Pancreas (tissue), 10 donors: ENCODE measurements at regions not wholly inside any gene's neighbourhood (a gene's known extent, or its start where the extent isn't known, plus 50 kb on each side); places are given as distances from the start of the nearest gene placed in this dataset.
"Not testable (repeated sequence)": the region's sequence is repeated elsewhere in the genome, so short reads cannot be mapped to it uniquely, and the experiment has no call there.

Source experiments
- ATAC-seq, 4 donors: fragments of 200-7000 bp; cut with Tn5 transposase; one replicate each; pipeline versions ENCODE4 v1.8.0 to v1.9.1; 2020; ENCODE audit warnings: mild to moderate bottlenecking in 4 of 4, moderate library complexity in 4 of 4
- DNase-seq, 6 donors: peaks; one replicate each; pipeline ENCODE4 v3.0.0-alpha.2; 2020
- FAIRE-seq: peaks from 2 replicates; lab custom pipeline; 2012; peaks lifted over from hg19 to GRCh38; lab: Jason Lieb, UNC
- H3K27ac ChIP-seq, 4 donors: fragments of 200-600 bp; sonication (generic); 1 replicate in 3 of 4; 2 replicates in 1 of 4; pipeline versions ENCODE4 v1.5.0 to v1.8.0; 2020
- H3K27me3 ChIP-seq, 4 donors: fragments of 200-600 bp; one replicate each; pipeline ENCODE4 v1.8.0; 2021
- H3K36me3 ChIP-seq, 3 donors: fragments of 200-600 bp; sonication (generic) in 1 of 3; one replicate each; pipeline versions ENCODE4 v1.5.0 to v1.8.0; 2020 to 2021
- H3K4me1 ChIP-seq, 3 donors: fragments of 200-600 bp; one replicate each; pipeline ENCODE4 v1.8.0; 2021
- H3K4me3 ChIP-seq, 4 donors: fragments of 200-600 bp; sonication (generic) in 2 of 4; one replicate each; pipeline versions ENCODE4 v1.5.0 to v1.8.0; 2020 to 2021
- H3K9me3 ChIP-seq, 4 donors: fragments of 200-600 bp; one replicate each; pipeline ENCODE4 v1.8.0; 2021
- WGBS, 2 donors: extraction: QIAGEN DNeasy Blood & Tissue Kit; methylation state at CpG; one replicate each; pipeline ENCODE4 v1.1.7; 2013; 5-methylcytosine and 5-hydroxymethylcytosine counted together
- intact Hi-C, 3 donors: fragments of 100-400 bp; cut with DNase I; formaldehyde crosslinking; loops; one replicate each; pipeline versions ENCODE4 v1.11.1 to v1.14.2; 2022
- TF ChIP-seq, protein P1 (sequence below), 4 donors: fragments of 200-600 bp; sonication (generic) in 3 of 4; IDR thresholded peaks; one replicate each; pipeline versions ENCODE4 v1.5.0 to v1.8.0; 2021; ENCODE audit warnings: antibody characterized with exemption in 4 of 4
- donor health status: healthy with polysubstance abuse.
- donor health status: DM: no; HTN: no; CAD: no; lungs with moderate emphysema.
- donor health status: DM: no; HTN: no; CAD: no.
- donor health status: control.
- donor health status: control.
- donor health status: Bipolar disorder and iron deficiency.
- donor health status: DM: yes; HTN: yes; CAD: no.
- donor health status: DM: no; HTN: no; CAD: no.
- donor health status: DM: no; HTN: no; CAD: no.
- donor health status: DM: yes; HTN: yes; CAD: no.

DNA sequence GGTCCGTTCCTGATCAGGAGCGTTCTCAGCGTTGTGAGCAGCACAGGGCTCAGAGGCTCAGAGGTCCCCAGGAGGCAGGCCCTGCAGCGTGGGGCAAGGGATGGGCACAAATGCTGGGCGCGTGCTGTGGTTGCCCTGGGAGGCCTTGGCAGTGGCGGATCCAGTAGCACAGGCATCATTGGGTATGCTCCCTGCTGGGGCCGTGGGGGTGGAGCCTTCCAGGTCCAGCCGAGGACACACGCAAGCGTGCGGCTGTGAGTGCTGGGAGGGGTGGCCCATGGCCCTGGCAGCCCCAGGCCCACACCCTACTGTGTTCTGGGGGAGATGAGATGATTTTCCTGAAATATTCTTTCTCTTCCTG lies 253.6 kb downstream of the ADGRD1 start:
- H3K4me1 ChIP-seq, H3K9me3 ChIP-seq, intact Hi-C loops, FAIRE-seq, ATAC-seq, H3K4me3 ChIP-seq, H3K27me3 ChIP-seq, H3K27ac ChIP-seq, H3K36me3 ChIP-seq: not testable (repeated sequence)
- WGBS, 2 donors, result 65 to 74% methylated on average over 12 of the region's 12 CpGs
- DNase-seq, result peak in 1 of 6 donors; percentile 46

DNA sequence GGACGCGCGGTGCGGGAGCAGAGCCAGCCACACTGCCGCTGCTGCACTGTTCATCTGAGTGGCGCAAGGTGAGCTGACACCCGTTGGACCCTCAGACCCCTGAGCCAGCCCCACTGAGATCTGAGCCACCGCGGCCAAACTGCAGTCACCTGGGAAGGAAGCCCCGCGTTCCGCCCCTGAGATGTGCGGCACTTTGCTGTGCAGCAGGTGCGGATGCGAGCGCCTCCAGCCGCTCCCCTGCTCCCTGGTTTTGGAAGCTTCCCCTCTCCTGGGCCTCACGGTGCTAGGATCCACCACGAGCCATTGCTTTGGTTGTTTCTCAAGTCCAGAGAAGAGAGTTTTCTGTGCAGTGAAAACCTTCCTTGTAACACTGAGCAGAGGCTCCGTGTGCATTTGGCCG lies 254.1 kb downstream of the ADGRD1 start:
- DNase-seq, result peak in 1 of 6 donors; percentile 26
- H3K9me3 ChIP-seq, H3K4me3 ChIP-seq, intact Hi-C loops, ATAC-seq, H3K27me3 ChIP-seq, H3K4me1 ChIP-seq, H3K27ac ChIP-seq, FAIRE-seq, H3K36me3 ChIP-seq: not testable (repeated sequence)
- WGBS, 2 donors, result 61 to 69% methylated on average over 11 to 13 of the region's 21 CpGs

DNA sequence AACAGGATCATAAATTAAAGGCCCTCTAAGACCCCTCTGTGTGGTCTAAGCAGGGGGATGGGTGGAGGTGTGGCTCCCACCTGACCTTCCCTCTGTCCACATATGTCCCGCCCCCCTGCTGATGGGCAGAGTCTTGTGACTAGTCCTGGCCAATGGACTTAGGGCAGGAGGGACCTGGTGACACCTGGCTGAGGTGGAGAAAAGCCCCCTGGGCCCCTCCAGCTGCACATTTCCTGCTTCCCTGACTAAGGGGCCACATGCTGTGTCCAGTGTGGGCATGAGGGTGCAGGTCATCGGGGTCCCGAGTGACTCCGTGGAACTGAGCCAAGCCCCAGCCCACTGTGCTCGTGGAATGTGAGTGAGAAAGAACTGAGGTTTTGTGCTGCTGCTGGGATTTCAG lies 254.7 kb downstream of the ADGRD1 start:
- Histone ChIP-seq H3K4me1 (no peaks in the 10 kb centered on the region), H3K4me3 (no peak overlapping the region), H3K9me3 (no peaks in the 10 kb centered on the region), H3K27me3 (no peaks in the 10 kb centered on the region), H3K27ac (no peak overlapping the region), H3K36me3 (no peaks in the 10 kb centered on the region)
- FAIRE-seq (no peak), ATAC-seq (no peak), DNase-seq (peak in 1 of 6 donors; percentile 16)
- intact Hi-C loops, result no loop called here
- WGBS, 2 donors, result 36% methylated on average over 5 of the region's 5 CpGs
- TF ChIP-seq, protein P1, sequence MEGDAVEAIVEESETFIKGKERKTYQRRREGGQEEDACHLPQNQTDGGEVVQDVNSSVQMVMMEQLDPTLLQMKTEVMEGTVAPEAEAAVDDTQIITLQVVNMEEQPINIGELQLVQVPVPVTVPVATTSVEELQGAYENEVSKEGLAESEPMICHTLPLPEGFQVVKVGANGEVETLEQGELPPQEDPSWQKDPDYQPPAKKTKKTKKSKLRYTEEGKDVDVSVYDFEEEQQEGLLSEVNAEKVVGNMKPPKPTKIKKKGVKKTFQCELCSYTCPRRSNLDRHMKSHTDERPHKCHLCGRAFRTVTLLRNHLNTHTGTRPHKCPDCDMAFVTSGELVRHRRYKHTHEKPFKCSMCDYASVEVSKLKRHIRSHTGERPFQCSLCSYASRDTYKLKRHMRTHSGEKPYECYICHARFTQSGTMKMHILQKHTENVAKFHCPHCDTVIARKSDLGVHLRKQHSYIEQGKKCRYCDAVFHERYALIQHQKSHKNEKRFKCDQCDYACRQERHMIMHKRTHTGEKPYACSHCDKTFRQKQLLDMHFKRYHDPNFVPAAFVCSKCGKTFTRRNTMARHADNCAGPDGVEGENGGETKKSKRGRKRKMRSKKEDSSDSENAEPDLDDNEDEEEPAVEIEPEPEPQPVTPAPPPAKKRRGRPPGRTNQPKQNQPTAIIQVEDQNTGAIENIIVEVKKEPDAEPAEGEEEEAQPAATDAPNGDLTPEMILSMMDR (IDR thresholded peaks at IDR 0.05), result no peak

DNA sequence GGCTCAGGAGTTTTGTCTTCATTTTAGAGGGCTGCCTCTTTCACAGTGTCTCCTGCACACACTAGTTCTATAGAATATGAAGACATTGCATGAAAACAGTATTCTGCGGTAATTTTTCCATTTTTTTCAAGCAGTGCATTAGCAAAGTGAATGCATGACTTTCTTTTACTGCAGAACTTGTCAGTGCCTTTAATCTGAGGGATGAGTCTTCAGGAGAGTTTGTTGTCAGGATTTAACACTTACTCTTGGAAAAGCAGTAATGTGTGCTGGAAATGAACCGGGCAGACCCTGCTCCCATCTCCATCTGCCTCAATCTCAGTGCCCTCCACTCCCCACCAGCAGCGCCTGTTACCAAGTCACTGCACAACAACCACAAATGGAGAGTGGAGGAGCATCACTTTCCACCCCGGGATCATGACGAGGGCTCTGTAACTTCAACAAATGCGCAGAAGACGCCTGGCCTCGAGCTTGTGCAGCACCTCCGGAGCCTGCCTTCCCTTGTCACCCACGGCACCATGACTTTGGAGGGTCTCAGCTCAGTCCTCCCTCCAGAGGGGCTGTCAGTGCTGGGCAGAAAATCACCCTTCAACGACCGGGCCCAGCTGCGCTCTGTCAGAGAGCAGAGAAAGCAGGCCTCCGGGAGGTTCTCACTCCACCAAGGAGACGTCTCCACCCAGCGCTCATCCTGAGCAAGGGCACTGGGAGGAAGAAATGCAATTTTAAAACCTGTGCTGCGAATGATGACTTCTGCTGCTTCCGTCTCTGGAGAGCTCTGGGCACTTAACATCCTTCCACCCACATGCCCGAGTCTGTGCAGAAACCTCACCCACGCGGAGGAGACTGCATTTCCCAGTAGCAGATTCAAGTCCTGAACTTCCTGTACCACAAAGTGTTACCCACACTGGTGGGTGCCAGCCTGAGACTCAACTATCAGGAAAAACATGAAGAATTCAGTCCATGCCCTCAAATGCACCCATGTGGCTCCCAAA lies 255.7 kb downstream of the ADGRD1 start:
- 74 to 88% methylated on average over 21 of the region's 21 CpGs for WGBS, 2 donors
- intact Hi-C loops, result no loop called here
- TF ChIP-seq, protein P1 (IDR thresholded peaks at IDR 0.05), result no peak
- H3K27ac ChIP-seq, result no peak overlapping the region
- no peaks in the 10 kb centered on the region for H3K4me1 ChIP-seq
- no peak for DNase-seq
- no peak overlapping the region for H3K4me3 ChIP-seq
- ATAC-seq, result no peak
- FAIRE-seq, result no peak
- no peaks in the 10 kb centered on the region for H3K9me3 ChIP-seq
- H3K27me3 ChIP-seq, result no peaks in the 10 kb centered on the region
- H3K36me3 ChIP-seq, result no peaks in the 10 kb centered on the region

DNA sequence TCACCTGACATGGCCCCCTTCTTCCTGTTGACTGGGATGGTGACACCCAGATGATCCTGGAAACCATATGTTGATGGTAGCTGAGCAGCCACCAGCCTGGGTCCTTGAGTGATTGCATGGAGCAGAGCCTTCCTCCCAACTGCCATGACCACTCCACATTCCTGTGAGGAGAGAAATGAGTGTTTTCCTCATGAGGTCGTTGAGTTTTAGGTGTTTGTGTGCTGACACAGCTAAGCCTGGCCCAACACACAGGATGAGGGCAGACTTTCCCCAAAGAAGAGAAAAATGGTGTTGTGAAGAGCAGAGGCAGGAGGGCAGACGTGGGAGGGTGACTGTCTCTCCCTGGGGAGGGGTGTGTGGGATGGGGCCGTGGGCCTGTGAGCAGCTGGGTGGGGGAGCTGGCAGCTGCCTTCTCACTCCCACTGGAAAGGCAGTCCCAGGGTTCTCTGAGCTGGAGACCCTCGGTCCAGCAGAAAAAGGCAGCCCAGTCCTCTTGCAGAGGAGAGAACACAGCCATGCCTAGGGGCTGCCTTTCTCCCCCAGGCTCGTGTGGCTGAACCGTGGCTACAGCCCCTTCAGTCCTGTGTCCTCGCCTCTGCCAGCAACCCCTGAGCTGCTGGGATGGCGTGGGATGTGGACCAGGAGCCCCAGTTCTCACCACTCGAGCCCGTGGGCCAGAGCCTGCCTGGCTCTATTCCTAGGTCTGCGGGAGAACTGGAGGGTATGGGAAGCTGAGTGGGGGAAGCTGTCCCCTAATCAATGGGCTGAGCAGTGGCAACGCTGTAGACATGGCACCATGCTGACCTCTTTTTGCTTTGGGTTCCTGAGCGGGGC lies 257.0 kb downstream of the ADGRD1 start:
- ATAC-seq (no peak), DNase-seq (peak in 1 of 6 donors; percentile 31), FAIRE-seq (no peak)
- WGBS, 2 donors, result 70 to 81% methylated on average over 13 of the region's 13 CpGs
- H3K4me3 ChIP-seq, result no peak overlapping the region
- H3K27me3 ChIP-seq, result no peaks in the 10 kb centered on the region
- H3K9me3 ChIP-seq, result no peaks in the 10 kb centered on the region
- no peaks in the 10 kb centered on the region for H3K36me3 ChIP-seq
- TF ChIP-seq, protein P1 (IDR thresholded peaks at IDR 0.05), result no peak
- intact Hi-C loops, result no loop called here
- H3K27ac ChIP-seq, result no peak overlapping the region
- no peaks in the 10 kb centered on the region for H3K4me1 ChIP-seq
